ENCODE measurements at regions not wholly inside any gene's neighbourhood (a gene's known extent, or its start where the extent isn't known, plus 50 kb on each side); places are given as distances from the start of the nearest gene placed in this dataset.

DNA sequence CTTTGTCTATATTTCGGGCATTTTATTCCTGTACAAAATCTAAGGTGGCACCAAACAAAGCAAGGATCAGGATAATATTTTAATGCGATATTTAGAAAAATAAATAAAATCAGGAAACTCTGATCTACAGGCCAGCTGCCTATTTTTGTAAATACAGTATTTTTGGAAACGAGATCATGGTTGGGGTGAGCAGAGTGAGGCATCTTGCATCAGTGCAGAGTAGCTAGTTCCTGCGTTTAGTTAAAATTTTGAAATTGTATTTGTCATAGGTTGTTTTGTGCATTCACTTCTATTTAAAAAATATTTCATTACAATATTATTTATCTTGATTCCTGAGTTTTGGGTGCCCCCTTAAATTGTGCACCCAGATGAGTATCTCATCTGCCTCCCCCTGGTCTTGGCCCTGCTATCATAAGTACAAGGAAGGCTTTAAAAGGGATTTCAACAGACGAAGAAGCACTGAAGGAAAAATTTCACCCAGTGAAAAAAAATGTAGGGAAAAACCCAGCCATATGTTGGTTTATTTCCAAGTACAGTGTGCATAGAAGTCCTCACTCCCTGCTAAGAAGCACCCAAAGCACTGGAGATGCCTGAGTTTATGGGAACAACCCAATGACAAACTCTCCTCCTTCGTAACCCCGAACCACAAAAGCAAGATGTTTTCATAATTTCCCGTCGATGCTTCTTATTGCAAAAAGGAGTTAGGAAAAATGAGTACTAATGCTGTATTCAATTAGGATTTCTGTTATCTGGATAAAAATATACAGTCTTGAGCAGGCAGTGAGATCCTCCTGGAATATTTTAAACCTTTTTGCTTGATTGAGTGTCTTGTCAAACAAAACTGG is 304.7 kb upstream of the CLINT1 start:
- Histone ChIP-seq H3F3A (ENCODE audit: insufficient read depth, low read length) (no peaks in the 10 kb centered on the region), H3K9me2 (replicated peaks; ENCODE audit: insufficient read depth, low read length) (no peaks in the 10 kb centered on the region), H3K27ac (ENCODE audit: low read length) (no peak overlapping the region), H3K9ac (ENCODE audit: low read length) (no peak overlapping the region), H3K4me3 (ENCODE audit: low read length) (no peak overlapping the region), H3K79me2 (ENCODE audit: low read length) (no peaks in the 10 kb centered on the region), H3K27me3 (replicated peaks; ENCODE audit: insufficient read depth, low read length) (no peaks in the 10 kb centered on the region), H3K4me1 (ENCODE audit: low read length) (no peaks in the 10 kb centered on the region), H2AFZ (ENCODE audit: low read length) (no peak overlapping the region), H3K36me3 (replicated peaks; ENCODE audit: insufficient read depth, low read length) (no peaks in the 10 kb centered on the region), H4K20me1 (ENCODE audit: insufficient read depth, low read length) (no peaks in the 10 kb centered on the region), H3K9me3 (replicated peaks; ENCODE audit: insufficient read depth, low read length) (no peaks in the 10 kb centered on the region), H3K4me2 (ENCODE audit: low read depth, low read length) (no peak overlapping the region)
- DNase-seq: no peak
- TF ChIP-seq EZH2 (optimal IDR thresholded peaks at IDR 0.05; ENCODE audit: low read depth, low read length) (no peak), EZH2phosphoT487 (IDR thresholded peaks at IDR 0.05; ENCODE audit: low read length) (no peak)
- TF ChIP-seq, protein P1, sequence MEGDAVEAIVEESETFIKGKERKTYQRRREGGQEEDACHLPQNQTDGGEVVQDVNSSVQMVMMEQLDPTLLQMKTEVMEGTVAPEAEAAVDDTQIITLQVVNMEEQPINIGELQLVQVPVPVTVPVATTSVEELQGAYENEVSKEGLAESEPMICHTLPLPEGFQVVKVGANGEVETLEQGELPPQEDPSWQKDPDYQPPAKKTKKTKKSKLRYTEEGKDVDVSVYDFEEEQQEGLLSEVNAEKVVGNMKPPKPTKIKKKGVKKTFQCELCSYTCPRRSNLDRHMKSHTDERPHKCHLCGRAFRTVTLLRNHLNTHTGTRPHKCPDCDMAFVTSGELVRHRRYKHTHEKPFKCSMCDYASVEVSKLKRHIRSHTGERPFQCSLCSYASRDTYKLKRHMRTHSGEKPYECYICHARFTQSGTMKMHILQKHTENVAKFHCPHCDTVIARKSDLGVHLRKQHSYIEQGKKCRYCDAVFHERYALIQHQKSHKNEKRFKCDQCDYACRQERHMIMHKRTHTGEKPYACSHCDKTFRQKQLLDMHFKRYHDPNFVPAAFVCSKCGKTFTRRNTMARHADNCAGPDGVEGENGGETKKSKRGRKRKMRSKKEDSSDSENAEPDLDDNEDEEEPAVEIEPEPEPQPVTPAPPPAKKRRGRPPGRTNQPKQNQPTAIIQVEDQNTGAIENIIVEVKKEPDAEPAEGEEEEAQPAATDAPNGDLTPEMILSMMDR (IDR thresholded peaks at IDR 0.05; ENCODE audit: low read length): no peak

DNA sequence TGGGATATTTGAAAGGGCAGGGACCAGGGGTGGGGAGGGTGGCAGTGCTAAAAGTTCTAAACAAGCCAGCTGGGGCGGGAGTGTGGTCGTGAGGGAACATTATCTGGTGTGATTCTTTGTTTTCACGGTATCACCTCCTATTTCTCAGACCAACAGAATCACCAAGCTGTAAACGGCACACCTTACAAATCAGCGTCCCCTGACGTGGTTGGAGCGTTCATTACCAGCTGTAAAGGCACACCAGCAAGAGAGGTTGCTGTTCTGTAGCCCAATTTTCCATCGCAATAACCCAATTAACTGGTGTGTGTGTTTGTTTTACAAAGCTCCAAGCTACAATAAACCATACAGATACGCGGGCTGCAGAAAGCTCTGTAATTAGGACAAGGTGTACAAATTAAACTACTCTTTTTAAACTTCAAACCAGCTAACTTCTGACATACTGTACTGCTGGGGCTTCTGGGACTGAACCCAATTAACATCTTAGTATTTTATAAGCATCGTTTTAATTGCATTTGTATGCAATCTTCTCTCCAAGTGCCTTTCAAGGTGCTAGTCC is 303.6 kb upstream of the CLINT1 start:
- no peaks in the 10 kb centered on the region for H3K27me3 ChIP-seq (replicated peaks; ENCODE audit: insufficient read depth, low read length)
- no peak overlapping the region for H3K27ac ChIP-seq (ENCODE audit: low read length)
- H3K4me2 ChIP-seq (ENCODE audit: low read depth, low read length): no peak overlapping the region
- no peaks in the 10 kb centered on the region for H3K79me2 ChIP-seq (ENCODE audit: low read length)
- H3K4me3 ChIP-seq (ENCODE audit: low read length): no peak overlapping the region
- H4K20me1 ChIP-seq (ENCODE audit: insufficient read depth, low read length): no peaks in the 10 kb centered on the region
- no peak overlapping the region for H2AFZ ChIP-seq (ENCODE audit: low read length)
- TF ChIP-seq EZH2phosphoT487 (IDR thresholded peaks at IDR 0.05; ENCODE audit: low read length) (no peak), EZH2 (optimal IDR thresholded peaks at IDR 0.05; ENCODE audit: low read depth, low read length) (no peak)
- TF ChIP-seq, protein P1 (IDR thresholded peaks at IDR 0.05; ENCODE audit: low read length): no peak
- H3K4me1 ChIP-seq (ENCODE audit: low read length): no peaks in the 10 kb centered on the region
- DNase-seq: no peak
- no peaks in the 10 kb centered on the region for H3K9me2 ChIP-seq (replicated peaks; ENCODE audit: insufficient read depth, low read length)
- no peak overlapping the region for H3K9ac ChIP-seq (ENCODE audit: low read length)
- no peaks in the 10 kb centered on the region for H3F3A ChIP-seq (ENCODE audit: insufficient read depth, low read length)
- H3K9me3 ChIP-seq (replicated peaks; ENCODE audit: insufficient read depth, low read length): no peaks in the 10 kb centered on the region
- H3K36me3 ChIP-seq (replicated peaks; ENCODE audit: insufficient read depth, low read length): no peaks in the 10 kb centered on the region

- H2AFZ ChIP-seq (ENCODE audit: low read length): no peak overlapping the region
- no peaks in the 10 kb centered on the region for H3K79me2 ChIP-seq (ENCODE audit: low read length)
- H3K4me2 ChIP-seq (ENCODE audit: low read depth, low read length): no peak overlapping the region
Observed at GRCh38 chr5:158162026-158162425, 303.1 kb upstream of the CLINT1 start.

More at GRCh38 chr5:158162026-158162425, 303.1 kb upstream of the CLINT1 start:
- no peak overlapping the region for H3K27ac ChIP-seq (ENCODE audit: low read length)
- H3K36me3 ChIP-seq (replicated peaks; ENCODE audit: insufficient read depth, low read length): no peaks in the 10 kb centered on the region
- no peak overlapping the region for H3K4me3 ChIP-seq (ENCODE audit: low read length)
- H3K9me3 ChIP-seq (replicated peaks; ENCODE audit: insufficient read depth, low read length): no peaks in the 10 kb centered on the region
- no peaks in the 10 kb centered on the region for H3F3A ChIP-seq (ENCODE audit: insufficient read depth, low read length)
- no peak for DNase-seq
- no peak overlapping the region for H3K9ac ChIP-seq (ENCODE audit: low read length)
- H3K9me2 ChIP-seq (replicated peaks; ENCODE audit: insufficient read depth, low read length): no peaks in the 10 kb centered on the region
- H3K27me3 ChIP-seq (replicated peaks; ENCODE audit: insufficient read depth, low read length): no peaks in the 10 kb centered on the region
- no peak for TF ChIP-seq EZH2phosphoT487 (IDR thresholded peaks at IDR 0.05; ENCODE audit: low read length)
- no peak for TF ChIP-seq EZH2 (optimal IDR thresholded peaks at IDR 0.05; ENCODE audit: low read depth, low read length)
- TF ChIP-seq, protein P1 (IDR thresholded peaks at IDR 0.05; ENCODE audit: low read length): no peak
- no peaks in the 10 kb centered on the region for H4K20me1 ChIP-seq (ENCODE audit: insufficient read depth, low read length)
- no peaks in the 10 kb centered on the region for H3K4me1 ChIP-seq (ENCODE audit: low read length)

All from MM.1S (cell line).